A673 (cell line): ENCODE measurements at regions not wholly inside any gene's neighbourhood (a gene's known extent, or its start where the extent isn't known, plus 50 kb on each side); places are given as distances from the start of the nearest gene placed in this dataset.

ENCODE experiments used
- BruUV-seq: library from RNA; stranded (reverse); fragments of 400-500 nt; replicated peaks from 2 replicates; lab custom pipeline; 2021; lab: Mats Ljungman, UMichigan
- CTCF ChIA-PET: fragments of 300-600 bp; sonication (Branson Sonifier 250); formaldehyde crosslinking; loops from one replicate; lab custom pipeline; 2022; ENCODE audit warnings: antibody characterized with exemption; lab: Charles Lee
- POLR2A ChIA-PET: fragments of 300-600 bp; sonication (Branson Sonifier 250); formaldehyde crosslinking; loops from one replicate; lab custom pipeline; 2022; ENCODE audit warnings: antibody characterized with exemption; ENCODE audit not compliant: low non-redundant PET; lab: Charles Lee
- DNase-seq: peaks from one replicate; pipeline ENCODE4 v3.0.0-alpha.2; 2015; ENCODE audit warnings: low spot score
- H3K27ac ChIP-seq: fragments of 200-600 bp; sonication (generic); 2 replicates; pipeline ENCODE4 v1.5.1; 2016; ENCODE audit warnings: mixed run types, low read depth, mild to moderate bottlenecking, mixed read lengths, antibody characterized with exemption, low read length; ENCODE audit not compliant: poor library complexity, severe bottlenecking
- H3K27me3 ChIP-seq: fragments of 200-600 bp; sonication (generic); replicated peaks from 2 replicates; pipeline ENCODE4 v1.6.1; 2017; ENCODE audit warnings: mixed run types, low read depth, mild to moderate bottlenecking, mixed read lengths, antibody characterized with exemption, low read length; ENCODE audit not compliant: insufficient read depth, poor library complexity
- H3K36me3 ChIP-seq: fragments of 200-600 bp; sonication (generic); 2 replicates; pipeline ENCODE4 v1.6.1; 2016; ENCODE audit warnings: mixed run types, mild to moderate bottlenecking, mixed read lengths, antibody characterized with exemption, low read length; ENCODE audit not compliant: insufficient read depth, poor library complexity, severe bottlenecking
- H3K4me1 ChIP-seq: fragments of 200-600 bp; sonication (generic); 2 replicates; pipeline ENCODE4 v1.6.1; 2017; ENCODE audit warnings: mixed run types, mild to moderate bottlenecking, mixed read lengths, antibody characterized with exemption, low read length; ENCODE audit not compliant: insufficient read depth, poor library complexity, severe bottlenecking
- H3K4me3 ChIP-seq: fragments of 200-600 bp; sonication (generic); 2 replicates; pipeline ENCODE4 v1.5.1; 2016; ENCODE audit warnings: low read depth, mixed run types, mild to moderate bottlenecking, mixed read lengths, low read length; ENCODE audit not compliant: poor library complexity, severe bottlenecking
- H3K9me3 ChIP-seq: fragments of 200-600 bp; sonication (generic); 2 replicates; pipeline ENCODE4 v1.6.1; 2016; ENCODE audit warnings: mixed run types, low read depth, mild to moderate bottlenecking, mixed read lengths, antibody characterized with exemption, low read length; ENCODE audit not compliant: poor library complexity, severe bottlenecking
- EZH2 ChIP-seq: fragments of 200-600 bp; sonication (generic); IDR thresholded peaks from 2 replicates; pipeline ENCODE4 v1.6.1; 2017; ENCODE audit warnings: borderline replicate concordance, low read depth, mild to moderate bottlenecking, mixed read lengths, antibody characterized with exemption, low read length; ENCODE audit not compliant: poor library complexity, severe bottlenecking
- intact Hi-C: fragments of 100-400 bp; cut with micrococcal nuclease; formaldehyde crosslinking; loops from one replicate; pipeline ENCODE4 v1.10.0; 2022; ENCODE audit not compliant: unreplicated experiment
- TF ChIP-seq, protein P1 (sequence below): fragments of 300-800, 200-600 bp; sonication (generic); conservative IDR thresholded peaks from 2 replicates; pipeline ENCODE4 v1.5.1; 2017; ENCODE audit warnings: low read depth, mild to moderate bottlenecking, antibody characterized with exemption, low read length, moderate library complexity, mixed read lengths

- no peak for TF ChIP-seq EZH2
- TF ChIP-seq, protein P1, sequence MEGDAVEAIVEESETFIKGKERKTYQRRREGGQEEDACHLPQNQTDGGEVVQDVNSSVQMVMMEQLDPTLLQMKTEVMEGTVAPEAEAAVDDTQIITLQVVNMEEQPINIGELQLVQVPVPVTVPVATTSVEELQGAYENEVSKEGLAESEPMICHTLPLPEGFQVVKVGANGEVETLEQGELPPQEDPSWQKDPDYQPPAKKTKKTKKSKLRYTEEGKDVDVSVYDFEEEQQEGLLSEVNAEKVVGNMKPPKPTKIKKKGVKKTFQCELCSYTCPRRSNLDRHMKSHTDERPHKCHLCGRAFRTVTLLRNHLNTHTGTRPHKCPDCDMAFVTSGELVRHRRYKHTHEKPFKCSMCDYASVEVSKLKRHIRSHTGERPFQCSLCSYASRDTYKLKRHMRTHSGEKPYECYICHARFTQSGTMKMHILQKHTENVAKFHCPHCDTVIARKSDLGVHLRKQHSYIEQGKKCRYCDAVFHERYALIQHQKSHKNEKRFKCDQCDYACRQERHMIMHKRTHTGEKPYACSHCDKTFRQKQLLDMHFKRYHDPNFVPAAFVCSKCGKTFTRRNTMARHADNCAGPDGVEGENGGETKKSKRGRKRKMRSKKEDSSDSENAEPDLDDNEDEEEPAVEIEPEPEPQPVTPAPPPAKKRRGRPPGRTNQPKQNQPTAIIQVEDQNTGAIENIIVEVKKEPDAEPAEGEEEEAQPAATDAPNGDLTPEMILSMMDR, result no peak
- intact Hi-C loops, result no loop called here
- no peaks in the 10 kb centered on the region for H3K9me3 ChIP-seq
- no peaks in the 10 kb centered on the region for H3K27me3 ChIP-seq
- no peaks in the 10 kb centered on the region for H3K36me3 ChIP-seq
- no peaks in the 10 kb centered on the region for H3K4me1 ChIP-seq
- CTCF ChIA-PET, result no interaction called here
- POLR2A ChIA-PET, result no interaction called here
- H3K27ac ChIP-seq, result no peak overlapping the region
- no TSS peak for BruUV-seq
- DNase-seq, result no peak
- H3K4me3 ChIP-seq, result no peak overlapping the region
Measured at GRCh38 chr4:20577702-20578101, 122.6 kb upstream of the PACRGL start.

DNA sequence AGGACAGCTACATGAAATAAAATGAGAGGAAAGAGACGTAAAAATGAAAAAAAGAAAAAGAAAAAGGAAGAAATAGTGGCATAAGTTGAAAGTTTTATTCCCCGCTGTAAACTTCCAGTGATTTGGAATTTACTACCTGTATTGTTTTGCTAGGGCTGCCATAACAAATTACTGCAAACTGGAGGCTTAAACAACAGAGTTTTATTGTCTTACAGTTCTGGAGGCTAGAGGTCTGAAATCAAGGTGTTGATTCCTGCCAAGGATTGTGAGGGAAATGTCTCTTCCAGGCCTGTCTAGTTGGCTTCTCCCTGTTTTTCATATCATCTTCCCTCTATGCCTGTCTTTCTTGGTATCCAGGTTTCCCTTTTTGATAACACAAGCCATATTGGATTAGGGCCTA, 119.4 kb upstream of the PACRGL start:
- Histone ChIP-seq H3K27ac (no peak overlapping the region), H3K9me3 (no peaks in the 10 kb centered on the region), H3K4me1 (no peaks in the 10 kb centered on the region), H3K36me3 (no peaks in the 10 kb centered on the region), H3K4me3 (no peak overlapping the region), H3K27me3 (no peaks in the 10 kb centered on the region)
- BruUV-seq, result no TSS peak
- CTCF ChIA-PET, result no interaction called here
- no peak for DNase-seq
- POLR2A ChIA-PET, result no interaction called here
- intact Hi-C loops, result no loop called here
- TF ChIP-seq, protein P1, result no peak
- TF ChIP-seq EZH2, result no peak

DNA sequence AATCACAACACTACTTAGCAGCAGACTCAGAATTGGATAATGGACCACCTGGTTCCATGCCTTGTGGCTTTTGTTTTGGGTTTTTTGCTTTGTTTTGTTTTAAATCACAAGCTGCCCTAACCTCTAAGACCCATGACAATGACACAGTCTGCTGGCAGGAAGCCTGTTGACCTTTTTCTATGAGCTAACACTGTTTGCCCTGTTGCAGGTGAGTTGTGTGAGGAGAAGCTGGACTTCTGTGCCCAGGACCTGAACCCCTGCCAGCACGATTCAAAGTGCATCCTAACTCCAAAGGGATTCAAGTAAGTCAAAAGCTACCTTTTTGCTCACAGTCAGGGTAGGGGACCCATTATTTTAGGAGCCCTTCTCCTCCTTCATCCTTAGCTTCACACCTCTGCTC, 110.8 kb upstream of the PACRGL start:
- H3K27ac ChIP-seq, result no peak overlapping the region
- no peak for TF ChIP-seq EZH2
- TF ChIP-seq, protein P1, result no peak
- no TSS peak for BruUV-seq
- H3K9me3 ChIP-seq, result no peaks in the 10 kb centered on the region
- DNase-seq, result no peak
- no peaks in the 10 kb centered on the region for H3K36me3 ChIP-seq
- H3K27me3 ChIP-seq, result no peaks in the 10 kb centered on the region
- ChIA-PET CTCF (no interaction called here), POLR2A (no interaction called here)
- no peaks in the 10 kb centered on the region for H3K4me1 ChIP-seq
- intact Hi-C loops, result no loop called here
- H3K4me3 ChIP-seq, result no peak overlapping the region
